HCT116 (cell line): ENCODE measurements at regions not wholly inside any gene's neighbourhood (a gene's known extent, or its start where the extent isn't known, plus 50 kb on each side); places are given as distances from the start of the nearest gene placed in this dataset.

Experiments used
- ATAC-seq: fragments of 200-7000 bp; cut with Tn5 transposase; 2 replicates; pipeline ENCODE4 v1.9.1; 2020; ENCODE audit warnings: mild to moderate bottlenecking, moderate library complexity
- BruUV-seq: library from RNA; stranded (reverse); fragments of 400-500 nt; replicated peaks from 2 replicates; lab custom pipeline; 2021; lab: Mats Ljungman, UMichigan
- CTCF ChIA-PET: fragments of 300-600 bp; sonication (Branson Sonifier 250); formaldehyde crosslinking; loops from one replicate; lab custom pipeline; 2021; ENCODE audit warnings: antibody characterized with exemption; lab: Charles Lee
- POLR2A ChIA-PET: fragments of 300-600, 350-600 bp; sonication (Branson Sonifier 250); formaldehyde crosslinking; loops from one replicate; lab custom pipeline; 2021; ENCODE audit warnings: antibody characterized with exemption; lab: Charles Lee
- RAD21 ChIA-PET, 2 experiments: fragments of 300-600 bp; sonication (Branson Sonifier 250); formaldehyde crosslinking; loops; one replicate each; lab custom pipeline; 2023; ENCODE audit warnings: low total read pairs in 2 of 2; ENCODE audit not compliant: uncharacterized antibody in 2 of 2, unreplicated experiment in 2 of 2, low non-redundant PET in 1 of 2; lab: Charles Lee
- DNase-seq: peaks from one replicate; pipeline ENCODE4 v3.0.0-alpha.2; 2010; ENCODE audit warnings: low read depth, low spot score
- H2AFZ ChIP-seq: fragments of 200-600 bp; shearing (Covaris generic), sonication (generic); 2 replicates; pipeline ENCODE4 v1.6.1; 2017; ENCODE audit warnings: low read depth, mixed run types, mixed read lengths, antibody characterized with exemption, low read length; ENCODE audit not compliant: poor library complexity, severe bottlenecking
- H3K27ac ChIP-seq: 2 replicates; pipeline ENCODE4 v1.5.1; 2012; ENCODE audit warnings: low read depth, low read length
- H3K27me3 ChIP-seq: fragments of 200-600 bp; sonication (generic); 2 replicates; pipeline ENCODE4 v1.6.1; 2016; ENCODE audit warnings: mixed run types, low read length, mixed read lengths; ENCODE audit not compliant: insufficient read depth
- H3K36me3 ChIP-seq, 2 experiments: fragments of 200-500 bp in 1 of 2; fragments of 200-600 bp in 1 of 2; sonication (Bioruptor generic) in 1 of 2; sonication (generic) in 1 of 2; 2 replicates each; pipeline versions ENCODE4 v1.5.1 to v1.6.1; 2014 to 2016; ENCODE audit warnings: low read length in 2 of 2, inconsistent platforms in 1 of 2, mixed read lengths in 1 of 2, mixed run types in 1 of 2; ENCODE audit not compliant: insufficient read depth in 2 of 2, control insufficient read depth in 1 of 2
- H3K4me1 ChIP-seq, 2 experiments: fragments of 200-600 bp in 1 of 2; sonication (generic) in 1 of 2; 2 replicates each; pipeline versions ENCODE4 v1.5.1 to v1.6.1; 2012 to 2017; ENCODE audit warnings: low read length in 2 of 2, inconsistent platforms in 1 of 2, mild to moderate bottlenecking in 1 of 2, mixed read lengths in 1 of 2, mixed run types in 1 of 2, moderate library complexity in 1 of 2; ENCODE audit not compliant: insufficient read depth in 2 of 2, control insufficient read depth in 1 of 2
- H3K4me2 ChIP-seq: fragments of 200-600 bp; sonication (generic); 2 replicates; pipeline ENCODE4 v1.6.1; 2017; ENCODE audit warnings: mixed run types, low read length, mixed read lengths
- H3K4me3 ChIP-seq, 2 experiments: fragments of 200-600 bp in 1 of 2; sonication (generic) in 1 of 2; replicated peaks in 1 of 2; 2 replicates each; pipeline ENCODE4 v1.5.1; 2011 to 2016; ENCODE audit warnings: low read length in 2 of 2, control low read depth in 1 of 2, low read depth in 1 of 2, mild to moderate bottlenecking in 1 of 2, mixed read lengths in 1 of 2, mixed run types in 1 of 2
- H3K79me2 ChIP-seq: fragments of 200-600 bp; sonication (generic); 2 replicates; pipeline ENCODE4 v1.6.1; 2017; ENCODE audit warnings: mild to moderate bottlenecking, mixed run types, low read length, moderate library complexity, mixed read lengths; ENCODE audit not compliant: insufficient read depth
- H3K9ac ChIP-seq: fragments of 200-600 bp; sonication (generic); 2 replicates; pipeline ENCODE4 v1.6.1; 2016; ENCODE audit warnings: low read length, mixed read lengths
- H3K9me2 ChIP-seq: fragments of 200-600 bp; sonication (generic), shearing (Covaris generic); 2 replicates; pipeline ENCODE4 v1.6.1; 2017; ENCODE audit warnings: mixed run types, mild to moderate bottlenecking, moderate library complexity; ENCODE audit not compliant: insufficient read depth
- H3K9me3 ChIP-seq, 2 experiments: fragments of 200-500 bp in 1 of 2; fragments of 200-600 bp in 1 of 2; sonication (Bioruptor generic) in 1 of 2; sonication (generic) in 1 of 2; 2 replicates each; pipeline ENCODE4 v1.6.1; 2014 to 2017; ENCODE audit warnings: low read length in 2 of 2, mixed read lengths in 2 of 2, inconsistent platforms in 1 of 2, low read depth in 1 of 2, mild to moderate bottlenecking in 1 of 2, mixed run types in 1 of 2, moderate library complexity in 1 of 2; ENCODE audit not compliant: control insufficient read depth in 1 of 2, insufficient read depth in 1 of 2
- H4K20me1 ChIP-seq: fragments of 200-600 bp; sonication (generic), shearing (Covaris generic); 2 replicates; pipeline ENCODE4 v1.6.1; 2017; ENCODE audit warnings: mixed run types, mild to moderate bottlenecking, moderate library complexity; ENCODE audit not compliant: insufficient read depth
- EGR1 ChIP-seq: IDR thresholded peaks from 2 replicates; pipeline ENCODE4 v1.6.1; 2012; ENCODE audit warnings: low read depth
- EZH2 ChIP-seq: fragments of 200-600 bp; sonication (generic); IDR thresholded peaks from 2 replicates; pipeline ENCODE4 v1.6.1; 2017; ENCODE audit warnings: antibody characterized with exemption, mixed run types
- EZH2phosphoT487 ChIP-seq: fragments of 200-600 bp; IDR thresholded peaks from 2 replicates; pipeline ENCODE4 v1.6.1; 2018; ENCODE audit warnings: antibody characterized with exemption, borderline replicate concordance
- FOSL1 ChIP-seq: IDR thresholded peaks from 2 replicates; pipeline ENCODE4 v1.6.1; 2012; ENCODE audit warnings: low read depth
- JUND ChIP-seq: IDR thresholded peaks from 2 replicates; pipeline ENCODE4 v1.6.1; 2012
- POLR2A ChIP-seq: IDR thresholded peaks from 2 replicates; pipeline ENCODE4 v1.7.0; 2011; ENCODE audit warnings: borderline replicate concordance; ENCODE audit not compliant: insufficient read depth, insufficient read length; ENCODE audit errors: extremely low read depth
- POLR2AphosphoS5 ChIP-seq: IDR thresholded peaks from 2 replicates; pipeline ENCODE4 v1.6.1; 2011; ENCODE audit warnings: mild to moderate bottlenecking, low read depth, low read length, moderate library complexity
- RAD21 ChIP-seq: IDR thresholded peaks from 2 replicates; pipeline ENCODE4 v1.6.1; 2012; ENCODE audit warnings: low read depth, mild to moderate bottlenecking
- SP1 ChIP-seq: IDR thresholded peaks from 2 replicates; pipeline ENCODE4 v1.6.1; 2012; ENCODE audit warnings: low read depth
- SRF ChIP-seq: IDR thresholded peaks from 2 replicates; pipeline ENCODE4 v1.6.1; 2012; ENCODE audit warnings: low read depth
- TCF7L2 ChIP-seq: IDR thresholded peaks from 2 replicates; pipeline ENCODE4 v1.7.0; 2011; ENCODE audit warnings: borderline replicate concordance, inconsistent platforms; ENCODE audit not compliant: insufficient read depth, insufficient read length; ENCODE audit errors: extremely low read depth
- YY1 ChIP-seq: IDR thresholded peaks from 2 replicates; pipeline ENCODE4 v1.6.1; 2011; ENCODE audit warnings: low read length, low read depth, moderate library complexity, mild to moderate bottlenecking; ENCODE audit not compliant: insufficient replicate concordance; ENCODE audit errors: extremely low read depth
- ZFX ChIP-seq: fragments of 450-650 bp; IDR thresholded peaks from 2 replicates; pipeline ENCODE4 v1.6.1; 2017
- ZNF274 ChIP-seq: fragments of 200-500 bp; sonication (Bioruptor generic); IDR thresholded peaks from 2 replicates; pipeline ENCODE4 v1.6.1; 2014; ENCODE audit warnings: mild to moderate bottlenecking, low read depth, low read length, inconsistent platforms
- intact Hi-C: fragments of 100-400 bp; cut with micrococcal nuclease; formaldehyde crosslinking; loops from 2 replicates; pipeline ENCODE4 v1.10.0; 2022
- TF ChIP-seq, protein P1 (sequence below), 3 experiments: fragments of 200-600 bp in 1 of 3; sonication (generic) in 1 of 3; IDR thresholded peaks in 2 of 3; conservative IDR thresholded peaks in 1 of 3; 2 replicates each; pipeline ENCODE4 v1.5.1; 2012 to 2017; ENCODE audit warnings: low read depth in 2 of 3, low read length in 2 of 3, antibody characterized with exemption in 1 of 3, borderline replicate concordance in 1 of 3, control low read depth in 1 of 3, mild to moderate bottlenecking in 1 of 3, mixed read lengths in 1 of 3, mixed run types in 1 of 3, moderate library complexity in 1 of 3; ENCODE audit not compliant: insufficient read depth in 1 of 3
- TF ChIP-seq, protein P2 (sequence below): IDR thresholded peaks from 2 replicates; pipeline ENCODE4 v1.6.1; 2012
- TF ChIP-seq, protein P3 (sequence below): IDR thresholded peaks from 2 replicates; pipeline ENCODE4 v1.6.1; 2011; ENCODE audit warnings: mild to moderate bottlenecking, low read length, moderate library complexity; ENCODE audit not compliant: insufficient replicate concordance; ENCODE audit errors: extremely low read depth
- TF ChIP-seq, protein P4 (sequence below): IDR thresholded peaks from 2 replicates; pipeline ENCODE4 v1.6.1; 2012
- TF ChIP-seq, protein P5 (sequence below): IDR thresholded peaks from 2 replicates; pipeline ENCODE4 v1.6.1; 2012; ENCODE audit warnings: low read depth

DNA sequence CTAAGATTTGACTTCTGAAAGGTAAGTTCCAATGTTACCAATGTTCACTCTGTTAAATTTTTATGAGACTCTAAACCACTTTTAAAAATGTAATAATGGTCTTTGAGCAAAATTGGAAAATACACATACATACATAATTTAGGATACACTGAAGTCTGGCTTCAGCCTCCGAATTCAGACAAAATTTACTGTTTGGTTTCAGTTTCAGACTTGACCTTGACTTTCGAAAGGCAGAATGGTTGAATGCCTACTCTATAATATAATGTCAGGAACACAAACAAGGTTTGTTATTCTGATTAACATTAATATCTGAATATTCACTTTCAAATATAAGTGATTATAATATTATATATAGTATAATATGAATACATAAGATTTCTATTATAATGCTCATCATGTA, 74.1 kb upstream of the KRAS start:
- no peak overlapping the region for H3K4me3 ChIP-seq
- no peaks in the 10 kb centered on the region for H3K9me2 ChIP-seq
- H3K79me2 ChIP-seq = no peaks in the 10 kb centered on the region
- no peaks in the 10 kb centered on the region for H3K4me1 ChIP-seq
- BruUV-seq = no TSS peak
- H4K20me1 ChIP-seq = no peaks in the 10 kb centered on the region
- TF ChIP-seq FOSL1 = no peak
- no peak for TF ChIP-seq RAD21
- no peak for TF ChIP-seq YY1
- no peak for TF ChIP-seq SP1
- TF ChIP-seq POLR2AphosphoS5 = no peak
- TF ChIP-seq, protein P1, sequence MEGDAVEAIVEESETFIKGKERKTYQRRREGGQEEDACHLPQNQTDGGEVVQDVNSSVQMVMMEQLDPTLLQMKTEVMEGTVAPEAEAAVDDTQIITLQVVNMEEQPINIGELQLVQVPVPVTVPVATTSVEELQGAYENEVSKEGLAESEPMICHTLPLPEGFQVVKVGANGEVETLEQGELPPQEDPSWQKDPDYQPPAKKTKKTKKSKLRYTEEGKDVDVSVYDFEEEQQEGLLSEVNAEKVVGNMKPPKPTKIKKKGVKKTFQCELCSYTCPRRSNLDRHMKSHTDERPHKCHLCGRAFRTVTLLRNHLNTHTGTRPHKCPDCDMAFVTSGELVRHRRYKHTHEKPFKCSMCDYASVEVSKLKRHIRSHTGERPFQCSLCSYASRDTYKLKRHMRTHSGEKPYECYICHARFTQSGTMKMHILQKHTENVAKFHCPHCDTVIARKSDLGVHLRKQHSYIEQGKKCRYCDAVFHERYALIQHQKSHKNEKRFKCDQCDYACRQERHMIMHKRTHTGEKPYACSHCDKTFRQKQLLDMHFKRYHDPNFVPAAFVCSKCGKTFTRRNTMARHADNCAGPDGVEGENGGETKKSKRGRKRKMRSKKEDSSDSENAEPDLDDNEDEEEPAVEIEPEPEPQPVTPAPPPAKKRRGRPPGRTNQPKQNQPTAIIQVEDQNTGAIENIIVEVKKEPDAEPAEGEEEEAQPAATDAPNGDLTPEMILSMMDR (IDR thresholded peaks at IDR 0.05 in 2 of 3, conservative IDR thresholded peaks at IDR 0.05 in 1 of 3; ENCODE audit: borderline replicate concordance in 1 of 3, insufficient read depth in 1 of 3, low read depth in 2 of 3, low read length in 2 of 3) = no peak
- TF ChIP-seq, protein P2, sequence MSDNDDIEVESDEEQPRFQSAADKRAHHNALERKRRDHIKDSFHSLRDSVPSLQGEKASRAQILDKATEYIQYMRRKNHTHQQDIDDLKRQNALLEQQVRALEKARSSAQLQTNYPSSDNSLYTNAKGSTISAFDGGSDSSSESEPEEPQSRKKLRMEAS = no peak
- no peak for TF ChIP-seq TCF7L2
- TF ChIP-seq, protein P3, sequence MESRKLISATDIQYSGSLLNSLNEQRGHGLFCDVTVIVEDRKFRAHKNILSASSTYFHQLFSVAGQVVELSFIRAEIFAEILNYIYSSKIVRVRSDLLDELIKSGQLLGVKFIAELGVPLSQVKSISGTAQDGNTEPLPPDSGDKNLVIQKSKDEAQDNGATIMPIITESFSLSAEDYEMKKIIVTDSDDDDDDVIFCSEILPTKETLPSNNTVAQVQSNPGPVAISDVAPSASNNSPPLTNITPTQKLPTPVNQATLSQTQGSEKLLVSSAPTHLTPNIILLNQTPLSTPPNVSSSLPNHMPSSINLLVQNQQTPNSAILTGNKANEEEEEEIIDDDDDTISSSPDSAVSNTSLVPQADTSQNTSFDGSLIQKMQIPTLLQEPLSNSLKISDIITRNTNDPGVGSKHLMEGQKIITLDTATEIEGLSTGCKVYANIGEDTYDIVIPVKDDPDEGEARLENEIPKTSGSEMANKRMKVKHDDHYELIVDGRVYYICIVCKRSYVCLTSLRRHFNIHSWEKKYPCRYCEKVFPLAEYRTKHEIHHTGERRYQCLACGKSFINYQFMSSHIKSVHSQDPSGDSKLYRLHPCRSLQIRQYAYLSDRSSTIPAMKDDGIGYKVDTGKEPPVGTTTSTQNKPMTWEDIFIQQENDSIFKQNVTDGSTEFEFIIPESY = no peak
- no peak for TF ChIP-seq EZH2phosphoT487
- TF ChIP-seq JUND = no peak
- no peak for TF ChIP-seq EZH2
- no peak for TF ChIP-seq SRF
- no peak for TF ChIP-seq ZFX
- no peak for TF ChIP-seq ZNF274
- TF ChIP-seq POLR2A = no peak
- TF ChIP-seq, protein P4, sequence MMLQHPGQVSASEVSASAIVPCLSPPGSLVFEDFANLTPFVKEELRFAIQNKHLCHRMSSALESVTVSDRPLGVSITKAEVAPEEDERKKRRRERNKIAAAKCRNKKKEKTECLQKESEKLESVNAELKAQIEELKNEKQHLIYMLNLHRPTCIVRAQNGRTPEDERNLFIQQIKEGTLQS = no peak
- no peak for TF ChIP-seq EGR1
- TF ChIP-seq, protein P5, sequence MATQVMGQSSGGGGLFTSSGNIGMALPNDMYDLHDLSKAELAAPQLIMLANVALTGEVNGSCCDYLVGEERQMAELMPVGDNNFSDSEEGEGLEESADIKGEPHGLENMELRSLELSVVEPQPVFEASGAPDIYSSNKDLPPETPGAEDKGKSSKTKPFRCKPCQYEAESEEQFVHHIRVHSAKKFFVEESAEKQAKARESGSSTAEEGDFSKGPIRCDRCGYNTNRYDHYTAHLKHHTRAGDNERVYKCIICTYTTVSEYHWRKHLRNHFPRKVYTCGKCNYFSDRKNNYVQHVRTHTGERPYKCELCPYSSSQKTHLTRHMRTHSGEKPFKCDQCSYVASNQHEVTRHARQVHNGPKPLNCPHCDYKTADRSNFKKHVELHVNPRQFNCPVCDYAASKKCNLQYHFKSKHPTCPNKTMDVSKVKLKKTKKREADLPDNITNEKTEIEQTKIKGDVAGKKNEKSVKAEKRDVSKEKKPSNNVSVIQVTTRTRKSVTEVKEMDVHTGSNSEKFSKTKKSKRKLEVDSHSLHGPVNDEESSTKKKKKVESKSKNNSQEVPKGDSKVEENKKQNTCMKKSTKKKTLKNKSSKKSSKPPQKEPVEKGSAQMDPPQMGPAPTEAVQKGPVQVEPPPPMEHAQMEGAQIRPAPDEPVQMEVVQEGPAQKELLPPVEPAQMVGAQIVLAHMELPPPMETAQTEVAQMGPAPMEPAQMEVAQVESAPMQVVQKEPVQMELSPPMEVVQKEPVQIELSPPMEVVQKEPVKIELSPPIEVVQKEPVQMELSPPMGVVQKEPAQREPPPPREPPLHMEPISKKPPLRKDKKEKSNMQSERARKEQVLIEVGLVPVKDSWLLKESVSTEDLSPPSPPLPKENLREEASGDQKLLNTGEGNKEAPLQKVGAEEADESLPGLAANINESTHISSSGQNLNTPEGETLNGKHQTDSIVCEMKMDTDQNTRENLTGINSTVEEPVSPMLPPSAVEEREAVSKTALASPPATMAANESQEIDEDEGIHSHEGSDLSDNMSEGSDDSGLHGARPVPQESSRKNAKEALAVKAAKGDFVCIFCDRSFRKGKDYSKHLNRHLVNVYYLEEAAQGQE = no peak
- no peak overlapping the region for H3K27ac ChIP-seq
- no peak overlapping the region for H3K4me2 ChIP-seq
- no peaks in the 10 kb centered on the region for H3K27me3 ChIP-seq
- ATAC-seq (no peak), DNase-seq (no peak)
- no peaks in the 10 kb centered on the region for H3K36me3 ChIP-seq
- intact Hi-C loops = no loop called here
- H3K9ac ChIP-seq = no peak overlapping the region
- ChIA-PET POLR2A (no interaction called here), CTCF (no interaction called here), RAD21 (no interaction called here)
- no peak overlapping the region for H2AFZ ChIP-seq
- H3K9me3 ChIP-seq = no peaks in the 10 kb centered on the region
